ENCODE measurements at regions not wholly inside any gene's neighbourhood (a gene's known extent, or its start where the extent isn't known, plus 50 kb on each side); places are given as distances from the start of the nearest gene placed in this dataset.

DNA sequence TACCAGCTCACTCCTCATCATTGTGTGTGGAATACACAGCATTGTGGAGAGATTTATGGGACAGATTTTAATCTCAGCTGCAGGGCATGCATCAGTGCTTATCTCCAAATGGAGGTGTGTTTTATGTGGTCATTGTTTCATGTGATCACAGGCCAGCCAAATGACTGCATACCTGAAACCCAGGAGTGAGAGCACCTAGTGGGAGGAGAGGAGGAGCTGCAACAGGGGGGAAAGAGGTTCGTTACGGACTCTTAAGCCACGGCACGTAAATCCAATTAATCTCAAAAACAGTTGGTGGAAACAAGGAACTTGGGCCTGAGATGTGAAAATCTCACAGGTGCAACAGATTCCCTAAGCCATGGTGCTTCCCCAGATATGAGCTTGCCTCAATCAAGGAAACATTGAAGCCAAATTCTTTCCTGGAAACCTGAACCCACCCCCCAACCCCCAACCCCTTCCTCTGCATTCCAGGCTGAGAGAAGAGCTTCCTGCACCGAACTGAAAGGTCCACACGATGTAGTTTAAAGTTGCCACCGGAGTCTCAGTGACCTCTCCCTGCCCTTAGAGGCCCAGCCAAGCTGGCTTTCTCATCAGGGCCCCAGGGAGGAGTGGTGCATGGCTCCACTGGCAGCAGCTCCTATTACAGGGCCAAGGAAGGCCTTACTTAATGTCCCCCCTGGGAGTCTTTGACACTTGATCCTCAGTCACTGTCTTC lies 167.4 kb downstream of the C1D start:
- no peak for TF ChIP-seq ZNF565 (CRISPR knock-in tag; conservative IDR thresholded peaks at IDR 0.05; ENCODE audit: low read depth)
- TF ChIP-seq PPARA (CRISPR knock-in tag; IDR thresholded peaks at IDR 0.05; ENCODE audit: borderline replicate concordance) = no peak
- TF ChIP-seq PATZ1 (CRISPR knock-in tag; IDR thresholded peaks at IDR 0.05; ENCODE audit: borderline replicate concordance) = no peak
- TF ChIP-seq CSRNP3 (CRISPR knock-in tag; IDR thresholded peaks at IDR 0.05) = no peak
- TF ChIP-seq ZNF8 (CRISPR knock-in tag; IDR thresholded peaks at IDR 0.05) = no peak
- no peak for TF ChIP-seq ESRRG (CRISPR knock-in tag; IDR thresholded peaks at IDR 0.05)
- TF ChIP-seq TCF4 (CRISPR knock-in tag; IDR thresholded peaks at IDR 0.05; ENCODE audit: borderline replicate concordance) = no peak
